SK-N-SH (cell line): ENCODE measurements at regions not wholly inside any gene's neighbourhood (a gene's known extent, or its start where the extent isn't known, plus 50 kb on each side); places are given as distances from the start of the nearest gene placed in this dataset.

Experiments used
- CTCF ChIP-seq: fragments of 200-600 bp; sonication (generic); IDR thresholded peaks from 2 replicates; pipeline ENCODE4 v1.6.1; 2017; ENCODE audit warnings: antibody characterized with exemption, mild to moderate bottlenecking, moderate library complexity
- IRF3 ChIP-seq: fragments of 150-350 bp; IDR thresholded peaks from 2 replicates; pipeline ENCODE4 v1.6.1; 2016; ENCODE audit warnings: mild to moderate bottlenecking, low read depth, low read length
- JUND ChIP-seq: IDR thresholded peaks from 2 replicates; pipeline ENCODE4 v1.4.0; 2012
- RAD21 ChIP-seq: IDR thresholded peaks from 2 replicates; pipeline ENCODE4 v1.6.1; 2012; ENCODE audit warnings: mild to moderate bottlenecking, low read length

- no peak for TF ChIP-seq CTCF
- TF ChIP-seq RAD21, result peak; percentile 19; the same call in 1 of the 2 replicates
- no peak for TF ChIP-seq JUND
- no peak for TF ChIP-seq IRF3
Observed at GRCh38 chr4:171650543-171650942, 162.7 kb upstream of the GALNTL6 start.
